Medulla oblongata (tissue), 1 donor: ENCODE measurements at regions not wholly inside any gene's neighbourhood (a gene's known extent, or its start where the extent isn't known, plus 50 kb on each side); places are given as distances from the start of the nearest gene placed in this dataset.

Experiments used
- DNase-seq: peaks from one replicate; pipeline ENCODE4 v3.0.0-alpha.2; 2015; ENCODE audit errors: extremely low spot score

GRCh38 chr7:68470836-68471435, 1127.3 kb upstream of the AUTS2 start:
- no peak for DNase-seq

GRCh38 chr7:68472688-68473087, 1125.6 kb upstream of the AUTS2 start:
- DNase-seq, result no peak

- DNase-seq, result no peak
Measured at GRCh38 chr7:68474661-68475216, 1123.5 kb upstream of the AUTS2 start.

- DNase-seq, result no peak
Measured at GRCh38 chr7:68476966-68477365, 1121.3 kb upstream of the AUTS2 start.

GRCh38 chr7:68478326-68478725, 1119.9 kb upstream of the AUTS2 start:
- DNase-seq, result no peak

- no peak for DNase-seq
Measured at GRCh38 chr7:68482800-68483199, 1115.5 kb upstream of the AUTS2 start.

- no peak for DNase-seq
Measured at GRCh38 chr7:68484731-68485130, 1113.5 kb upstream of the AUTS2 start.

- no peak for DNase-seq
Measured at GRCh38 chr7:68485253-68485917, 1112.9 kb upstream of the AUTS2 start.

GRCh38 chr7:68488341-68489060, 1109.8 kb upstream of the AUTS2 start:
- DNase-seq, result no peak

GRCh38 chr7:68491523-68492358, 1106.5 kb upstream of the AUTS2 start:
- DNase-seq, result no peak

- DNase-seq, result no peak
Measured at GRCh38 chr7:68492359-68492690, 1106.0 kb upstream of the AUTS2 start.

- no peak for DNase-seq
Measured at GRCh38 chr7:68503400-68503799, 1094.9 kb upstream of the AUTS2 start.

GRCh38 chr7:68504716-68505115, 1093.6 kb upstream of the AUTS2 start:
- DNase-seq, result no peak

GRCh38 chr7:68505721-68506120, 1092.6 kb upstream of the AUTS2 start:
- no peak for DNase-seq

- no peak for DNase-seq
Measured at GRCh38 chr7:68507668-68508067, 1090.6 kb upstream of the AUTS2 start.

- DNase-seq, result no peak
Measured at GRCh38 chr7:68509054-68509453, 1089.2 kb upstream of the AUTS2 start.

- no peak for DNase-seq
Measured at GRCh38 chr7:68509603-68510002, 1088.7 kb upstream of the AUTS2 start.

GRCh38 chr7:68511281-68511680, 1087.0 kb upstream of the AUTS2 start:
- DNase-seq, result peak; percentile 3

GRCh38 chr7:68512466-68512865, 1085.8 kb upstream of the AUTS2 start:
- no peak for DNase-seq

- DNase-seq, result no peak
Measured at GRCh38 chr7:68518060-68518459, 1080.2 kb upstream of the AUTS2 start.

- no peak for DNase-seq
Measured at GRCh38 chr7:68524126-68524525, 1074.1 kb upstream of the AUTS2 start.

- no peak for DNase-seq
Measured at GRCh38 chr7:68529221-68529620, 1069.1 kb upstream of the AUTS2 start.
